ENCODE measurements at regions not wholly inside any gene's neighbourhood (a gene's known extent, or its start where the extent isn't known, plus 50 kb on each side); places are given as distances from the start of the nearest gene placed in this dataset.

DNA sequence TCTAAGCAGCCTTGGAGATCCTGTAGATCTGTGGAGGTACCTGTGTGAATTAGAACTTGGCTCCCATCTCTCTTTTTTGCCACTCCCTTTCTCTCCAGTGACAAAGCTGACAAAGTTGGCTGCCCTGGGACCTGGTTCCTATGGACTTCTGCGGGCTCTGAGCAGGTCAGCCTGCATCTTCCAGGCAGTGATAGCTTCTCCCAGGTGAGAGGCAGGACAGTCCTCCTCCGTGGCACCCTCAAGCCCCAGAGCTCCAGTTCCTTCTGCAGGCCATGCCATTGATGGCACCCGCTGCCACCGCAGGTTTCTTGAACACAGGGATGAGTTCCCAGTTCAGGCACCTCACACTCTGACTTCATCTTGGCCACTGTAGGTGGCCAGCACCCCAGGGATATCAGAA, 73.5 kb upstream of the GRB10 start:
- DNase-seq (no peak), ATAC-seq (no peak)
- Histone ChIP-seq H3K27me3 (ENCODE audit: insufficient read depth in 3 of 3, low read length in 2 of 3) (no peaks in the 10 kb centered on the region), H3K36me3 (ENCODE audit: insufficient read depth in 1 of 2, low read depth in 1 of 2) (no peaks in the 10 kb centered on the region), H3K27ac (no peak overlapping the region), H3K4me3 (no peak overlapping the region), H3K9me3 (no peaks in the 10 kb centered on the region), H3K4me1 (no peaks in the 10 kb centered on the region)
- 89 to 94% (median 94%) methylated on average over 4 of the region's 4 CpGs for WGBS, 3 donors
- intact Hi-C loops (cut with DNase I) = no loop called here
- TF ChIP-seq, protein P1, sequence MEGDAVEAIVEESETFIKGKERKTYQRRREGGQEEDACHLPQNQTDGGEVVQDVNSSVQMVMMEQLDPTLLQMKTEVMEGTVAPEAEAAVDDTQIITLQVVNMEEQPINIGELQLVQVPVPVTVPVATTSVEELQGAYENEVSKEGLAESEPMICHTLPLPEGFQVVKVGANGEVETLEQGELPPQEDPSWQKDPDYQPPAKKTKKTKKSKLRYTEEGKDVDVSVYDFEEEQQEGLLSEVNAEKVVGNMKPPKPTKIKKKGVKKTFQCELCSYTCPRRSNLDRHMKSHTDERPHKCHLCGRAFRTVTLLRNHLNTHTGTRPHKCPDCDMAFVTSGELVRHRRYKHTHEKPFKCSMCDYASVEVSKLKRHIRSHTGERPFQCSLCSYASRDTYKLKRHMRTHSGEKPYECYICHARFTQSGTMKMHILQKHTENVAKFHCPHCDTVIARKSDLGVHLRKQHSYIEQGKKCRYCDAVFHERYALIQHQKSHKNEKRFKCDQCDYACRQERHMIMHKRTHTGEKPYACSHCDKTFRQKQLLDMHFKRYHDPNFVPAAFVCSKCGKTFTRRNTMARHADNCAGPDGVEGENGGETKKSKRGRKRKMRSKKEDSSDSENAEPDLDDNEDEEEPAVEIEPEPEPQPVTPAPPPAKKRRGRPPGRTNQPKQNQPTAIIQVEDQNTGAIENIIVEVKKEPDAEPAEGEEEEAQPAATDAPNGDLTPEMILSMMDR (IDR thresholded peaks at IDR 0.05) = no peak

DNA sequence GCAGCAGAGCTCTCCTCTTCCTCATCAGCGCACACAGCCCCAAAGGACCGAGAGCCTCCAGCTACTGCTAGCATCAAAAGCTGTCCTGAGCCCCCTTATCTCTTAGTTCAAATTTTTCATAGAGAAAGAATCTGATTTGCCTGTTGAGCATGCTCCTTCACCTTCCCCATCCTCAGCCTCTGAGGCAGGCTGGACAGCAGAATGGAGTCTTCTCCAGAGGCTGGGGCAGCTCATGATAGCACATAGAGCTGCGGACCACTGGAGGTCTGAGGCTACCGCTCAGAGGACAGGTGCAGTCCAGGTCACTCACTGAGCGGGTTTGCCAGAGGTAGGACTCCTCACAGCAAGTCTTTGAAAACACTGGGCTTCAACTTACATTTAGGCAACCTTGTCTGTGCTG, 72.8 kb upstream of the GRB10 start:
- Histone ChIP-seq H3K27me3 (ENCODE audit: insufficient read depth in 3 of 3, low read length in 2 of 3) (no peaks in the 10 kb centered on the region), H3K4me1 (no peaks in the 10 kb centered on the region), H3K27ac (no peak overlapping the region), H3K36me3 (ENCODE audit: insufficient read depth in 1 of 2, low read depth in 1 of 2) (no peaks in the 10 kb centered on the region), H3K9me3 (no peaks in the 10 kb centered on the region), H3K4me3 (no peak overlapping the region)
- ATAC-seq = no peak
- no peak for DNase-seq
- intact Hi-C loops (cut with DNase I) = no loop called here
- WGBS, 3 donors = 91 to 98% (median 93%) methylated on average over 5 of the region's 5 CpGs
- TF ChIP-seq, protein P1 (IDR thresholded peaks at IDR 0.05) = no peak

DNA sequence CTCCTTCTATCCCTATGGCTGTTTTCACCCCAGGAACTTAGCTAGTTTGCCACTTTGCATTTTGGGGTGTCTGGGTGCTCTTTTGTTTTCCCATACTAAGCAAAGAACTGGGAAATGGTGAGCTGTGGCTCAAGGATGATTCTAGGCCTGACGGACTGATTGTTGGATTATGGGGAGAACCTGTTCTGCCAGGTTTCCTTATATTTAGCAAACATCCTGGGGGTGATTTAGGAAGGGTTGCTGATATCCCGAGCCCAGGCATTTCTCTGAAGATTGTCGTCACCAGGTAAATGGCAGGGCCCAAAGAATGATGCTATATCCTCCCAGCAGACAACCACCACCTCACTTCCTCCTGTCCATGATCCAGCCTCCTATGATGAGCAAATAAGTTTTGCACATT, 72.1 kb upstream of the GRB10 start:
- Histone ChIP-seq H3K36me3 (ENCODE audit: insufficient read depth in 1 of 2, low read depth in 1 of 2) (no peaks in the 10 kb centered on the region), H3K27ac (no peak overlapping the region), H3K4me1 (no peaks in the 10 kb centered on the region), H3K9me3 (no peaks in the 10 kb centered on the region), H3K4me3 (no peak overlapping the region), H3K27me3 (ENCODE audit: insufficient read depth in 3 of 3, low read length in 2 of 3) (no peaks in the 10 kb centered on the region)
- 92 to 98% (median 92%) methylated on average over 3 of the region's 3 CpGs for WGBS, 3 donors
- intact Hi-C loops (cut with DNase I) = no loop called here
- no peak for ATAC-seq
- no peak for DNase-seq
- TF ChIP-seq, protein P1 (IDR thresholded peaks at IDR 0.05) = no peak

DNA sequence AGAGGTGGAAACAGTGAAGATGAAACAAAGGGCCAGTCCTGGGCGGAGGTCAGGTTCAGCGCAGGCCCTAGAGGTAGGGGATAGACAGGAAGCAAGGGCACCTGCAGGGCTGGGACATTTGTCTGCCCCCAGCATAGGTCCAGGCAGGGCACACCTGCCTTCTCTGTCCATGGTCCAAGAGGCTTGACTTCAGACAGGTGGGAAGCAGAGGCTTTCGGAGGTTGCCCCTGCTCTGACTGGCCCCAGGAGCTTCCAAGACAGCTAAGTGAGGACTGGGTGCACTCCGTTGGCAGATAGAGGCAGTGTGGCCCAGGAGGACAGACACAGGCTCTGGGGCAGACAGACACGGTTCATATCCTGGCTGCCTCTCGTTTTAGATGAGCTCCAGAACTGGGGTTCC, 71.6 kb upstream of the GRB10 start:
- no peak overlapping the region for H3K4me3 ChIP-seq
- TF ChIP-seq, protein P1 (IDR thresholded peaks at IDR 0.05) = no peak
- no peaks in the 10 kb centered on the region for H3K36me3 ChIP-seq (ENCODE audit: insufficient read depth in 1 of 2, low read depth in 1 of 2)
- no peak for ATAC-seq
- H3K9me3 ChIP-seq = no peaks in the 10 kb centered on the region
- H3K27me3 ChIP-seq (ENCODE audit: insufficient read depth in 3 of 3, low read length in 2 of 3) = no peaks in the 10 kb centered on the region
- no peak for DNase-seq
- intact Hi-C loops (cut with DNase I) = no loop called here
- no peaks in the 10 kb centered on the region for H3K4me1 ChIP-seq
- no peak overlapping the region for H3K27ac ChIP-seq
- 85 to 92% (median 87%) methylated on average over 6 of the region's 6 CpGs for WGBS, 3 donors

DNA sequence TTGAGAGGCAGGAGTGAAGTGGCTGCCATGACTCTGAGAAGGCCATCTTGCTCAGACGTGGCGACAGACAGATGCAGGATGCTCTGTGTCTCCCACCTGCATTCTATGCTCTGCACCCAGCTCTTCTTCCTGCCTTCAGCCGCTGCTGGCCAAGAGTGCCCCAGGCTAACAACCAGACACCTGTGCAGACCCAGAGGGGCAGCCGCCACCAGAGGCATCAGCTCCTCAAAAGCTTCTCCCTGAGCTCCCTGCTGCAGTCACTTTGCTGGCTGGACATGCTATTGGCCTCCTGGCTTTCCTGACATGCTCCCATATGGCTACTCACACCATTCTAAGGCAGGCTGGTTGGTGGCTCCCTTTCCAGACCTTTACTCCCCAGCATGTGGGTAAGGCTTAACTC, 70.6 kb upstream of the GRB10 start:
- ATAC-seq = no peak
- no peaks in the 10 kb centered on the region for H3K36me3 ChIP-seq (ENCODE audit: insufficient read depth in 1 of 2, low read depth in 1 of 2)
- H3K27me3 ChIP-seq (ENCODE audit: insufficient read depth in 3 of 3, low read length in 2 of 3) = no peaks in the 10 kb centered on the region
- no peak overlapping the region for H3K27ac ChIP-seq
- intact Hi-C loops (cut with DNase I) = no loop called here
- 78 to 93% (median 92%) methylated on average over 4 of the region's 4 CpGs for WGBS, 3 donors
- no peaks in the 10 kb centered on the region for H3K4me1 ChIP-seq
- no peak overlapping the region for H3K4me3 ChIP-seq
- TF ChIP-seq, protein P1 (IDR thresholded peaks at IDR 0.05) = no peak
- no peak for DNase-seq
- no peaks in the 10 kb centered on the region for H3K9me3 ChIP-seq
